ENCODE measurements at regions not wholly inside any gene's neighbourhood (a gene's known extent, or its start where the extent isn't known, plus 50 kb on each side); places are given as distances from the start of the nearest gene placed in this dataset.

- Histone ChIP-seq H3K4me3 (ENCODE audit: low read depth, low read length) (no peak overlapping the region), H3K27ac (no peak overlapping the region), H3K27me3 (replicated peaks) (no peaks in the 10 kb centered on the region), H3K36me3 (replicated peaks) (no peaks in the 10 kb centered on the region)
- TF ChIP-seq CTCF (IDR thresholded peaks at IDR 0.05; ENCODE audit: low read depth, low read length, missing control alignments) = no peak
- no peak for DNase-seq
- in situ Hi-C loops (cut with HindIII; ENCODE audit: low pct_ligation_motif_present, low sequenced_read_pairs) = no loop called here
These were observed 683.1 kb upstream of the RAB6C start for GRCh38 chr2:129296396-129296795.

- H3K27ac ChIP-seq = no peak overlapping the region
- TF ChIP-seq CTCF (IDR thresholded peaks at IDR 0.05; ENCODE audit: low read depth, low read length, missing control alignments) = no peak
- no peak overlapping the region for H3K4me3 ChIP-seq (ENCODE audit: low read depth, low read length)
- H3K36me3 ChIP-seq (replicated peaks) = no peaks in the 10 kb centered on the region
- in situ Hi-C loops (cut with HindIII; ENCODE audit: low pct_ligation_motif_present, low sequenced_read_pairs) = no loop called here
- DNase-seq = no peak
- H3K27me3 ChIP-seq (replicated peaks) = no peaks in the 10 kb centered on the region
These were observed 682.7 kb upstream of the RAB6C start for GRCh38 chr2:129296806-129297205.

GRCh38 chr2:129297430-129297829 is 682.0 kb upstream of the RAB6C start:
- no peaks in the 10 kb centered on the region for H3K27me3 ChIP-seq (replicated peaks)
- no peak for TF ChIP-seq CTCF (IDR thresholded peaks at IDR 0.05; ENCODE audit: low read depth, low read length, missing control alignments)
- no peak for DNase-seq
- H3K36me3 ChIP-seq (replicated peaks) = no peaks in the 10 kb centered on the region
- H3K27ac ChIP-seq = no peak overlapping the region
- H3K4me3 ChIP-seq (ENCODE audit: low read depth, low read length) = no peak overlapping the region
- in situ Hi-C loops (cut with HindIII; ENCODE audit: low pct_ligation_motif_present, low sequenced_read_pairs) = no loop called here

- in situ Hi-C loops (cut with HindIII; ENCODE audit: low pct_ligation_motif_present, low sequenced_read_pairs) = no loop called here
- no peak overlapping the region for H3K27ac ChIP-seq
- H3K27me3 ChIP-seq (replicated peaks) = no peaks in the 10 kb centered on the region
- H3K36me3 ChIP-seq (replicated peaks) = no peaks in the 10 kb centered on the region
- no peak overlapping the region for H3K4me3 ChIP-seq (ENCODE audit: low read depth, low read length)
- TF ChIP-seq CTCF (IDR thresholded peaks at IDR 0.05; ENCODE audit: low read depth, low read length, missing control alignments) = no peak
- DNase-seq = no peak
These were observed 680.1 kb upstream of the RAB6C start for GRCh38 chr2:129299338-129299737.

- no peaks in the 10 kb centered on the region for H3K36me3 ChIP-seq (replicated peaks)
- in situ Hi-C loops (cut with HindIII; ENCODE audit: low pct_ligation_motif_present, low sequenced_read_pairs) = no loop called here
These were observed 679.7 kb upstream of the RAB6C start for GRCh38 chr2:129299756-129300155.

More at GRCh38 chr2:129299756-129300155, 679.7 kb upstream of the RAB6C start:
- no peak for DNase-seq
- H3K27me3 ChIP-seq (replicated peaks) = no peaks in the 10 kb centered on the region
- no peak overlapping the region for H3K27ac ChIP-seq
- no peak for TF ChIP-seq CTCF (IDR thresholded peaks at IDR 0.05; ENCODE audit: low read depth, low read length, missing control alignments)
- H3K4me3 ChIP-seq (ENCODE audit: low read depth, low read length) = no peak overlapping the region

Measured in brain microvascular endothelial cell (primary cell).